CD4-positive, alpha-beta T cell (primary cell): ENCODE measurements at regions not wholly inside any gene's neighbourhood (a gene's known extent, or its start where the extent isn't known, plus 50 kb on each side); places are given as distances from the start of the nearest gene placed in this dataset.

Experiments used
- ATAC-seq: fragments of 200-7000 bp; cut with Tn5 transposase; one replicate; pipeline ENCODE4 v1.10.0; 2022; ENCODE audit warnings: mild to moderate bottlenecking; ENCODE audit not compliant: poor library complexity
- CTCF ChIA-PET: fragments of 350-600 bp; sonication (Branson Sonifier 250); formaldehyde crosslinking; loops from one replicate; lab custom pipeline; 2021; ENCODE audit warnings: antibody characterized with exemption, inconsistent platforms; lab: Charles Lee
- POLR2A ChIA-PET: fragments of 350-600 bp; sonication (Branson Sonifier 250); formaldehyde crosslinking; loops from one replicate; lab custom pipeline; 2021; ENCODE audit warnings: antibody characterized with exemption, inconsistent platforms; lab: Charles Lee
- DNase-seq, 14 experiments: peaks; one replicate each; pipeline ENCODE4 v3.0.0-alpha.2; 2013 to 2020; ENCODE audit warnings: mixed read lengths in 2 of 14
- H3K27ac ChIP-seq, 2 donors: one replicate each; pipeline versions ENCODE4 v1.5.1 to v1.7.0; 2013; ENCODE audit warnings: low read length in 2 of 2, low read depth in 1 of 2, mild to moderate bottlenecking in 1 of 2
- H3K27me3 ChIP-seq, 2 experiments: 1 replicate in 1 of 2; 2 replicates in 1 of 2; pipeline versions ENCODE4 v1.6.1 to v1.7.0; 2013; ENCODE audit warnings: low read length in 2 of 2, control low read depth in 1 of 2, mild to moderate bottlenecking in 1 of 2, moderate library complexity in 1 of 2; ENCODE audit not compliant: insufficient read depth in 2 of 2, control insufficient read depth in 1 of 2
- H3K36me3 ChIP-seq: one replicate; pipeline ENCODE4 v1.6.1; 2013; ENCODE audit warnings: low read length, control low read depth; ENCODE audit not compliant: insufficient read depth
- H3K4me1 ChIP-seq: one replicate; pipeline ENCODE4 v1.6.1; 2013; ENCODE audit warnings: low read length, control low read depth; ENCODE audit not compliant: insufficient read depth
- H3K4me3 ChIP-seq: one replicate; pipeline ENCODE4 v1.5.1; 2013; ENCODE audit warnings: mild to moderate bottlenecking, low read length, moderate library complexity
- H3K9me3 ChIP-seq, 2 experiments: 1 replicate in 1 of 2; 2 replicates in 1 of 2; pipeline versions ENCODE4 v1.6.1 to v1.7.0; 2013; ENCODE audit warnings: low read length in 2 of 2, mild to moderate bottlenecking in 2 of 2, control low read depth in 1 of 2, moderate library complexity in 1 of 2; ENCODE audit not compliant: control insufficient read depth in 1 of 2, insufficient read depth in 1 of 2
- H3K27ac Mint-ChIP-seq: one replicate; pipeline ENCODE4 v1.8.0; 2020; ENCODE audit warnings: mixed read lengths
- H3K27me3 Mint-ChIP-seq: one replicate; pipeline ENCODE4 v1.8.0; 2021; ENCODE audit warnings: mixed read lengths
- H3K36me3 Mint-ChIP-seq: one replicate; pipeline ENCODE4 v1.8.0; 2021; ENCODE audit warnings: low read depth, mixed read lengths
- H3K4me1 Mint-ChIP-seq: one replicate; pipeline ENCODE4 v1.8.0; 2021; ENCODE audit warnings: low read depth, mixed read lengths
- H3K4me3 Mint-ChIP-seq: one replicate; pipeline ENCODE4 v1.8.0; 2020; ENCODE audit warnings: mild to moderate bottlenecking, mixed read lengths
- H3K9me3 Mint-ChIP-seq: one replicate; pipeline ENCODE4 v1.8.0; 2020; ENCODE audit warnings: mixed read lengths
- intact Hi-C, 2 experiments: fragments of 100-400 bp; cut with DNase I in 1 of 2; cut with micrococcal nuclease in 1 of 2; formaldehyde crosslinking; loops; one replicate each; pipeline versions ENCODE4 v1.15.1 to v1.9.0; 2023 to 2025; cut with DNase I, micrococcal nuclease
- TF ChIP-seq, protein P1 (sequence below): fragments of 200-600 bp; IDR thresholded peaks from one replicate; pipeline ENCODE4 v1.8.0; 2022; ENCODE audit warnings: antibody characterized with exemption, mild to moderate bottlenecking

- H3K27ac ChIP-seq, result no peak overlapping the region
- Mint-ChIP-seq H3K27me3 (no peaks in the 10 kb centered on the region), H3K4me3 (no peak overlapping the region), H3K4me1 (no peaks in the 10 kb centered on the region), H3K27ac (no peak overlapping the region), H3K9me3 (peaks cover 25% of the 10 kb centered on the region), H3K36me3 (no peaks in the 10 kb centered on the region)
- ATAC-seq, result no peak
- CTCF ChIA-PET, result no interaction called here
- POLR2A ChIA-PET, result no interaction called here
- no peak overlapping the region for H3K4me3 ChIP-seq
- intact Hi-C loops, result no loop called here
- H3K9me3 ChIP-seq, result peaks cover 8 to 16% of the 10 kb centered on the region in 2 experiments
- no peaks in the 10 kb centered on the region for H3K4me1 ChIP-seq
- TF ChIP-seq, protein P1, sequence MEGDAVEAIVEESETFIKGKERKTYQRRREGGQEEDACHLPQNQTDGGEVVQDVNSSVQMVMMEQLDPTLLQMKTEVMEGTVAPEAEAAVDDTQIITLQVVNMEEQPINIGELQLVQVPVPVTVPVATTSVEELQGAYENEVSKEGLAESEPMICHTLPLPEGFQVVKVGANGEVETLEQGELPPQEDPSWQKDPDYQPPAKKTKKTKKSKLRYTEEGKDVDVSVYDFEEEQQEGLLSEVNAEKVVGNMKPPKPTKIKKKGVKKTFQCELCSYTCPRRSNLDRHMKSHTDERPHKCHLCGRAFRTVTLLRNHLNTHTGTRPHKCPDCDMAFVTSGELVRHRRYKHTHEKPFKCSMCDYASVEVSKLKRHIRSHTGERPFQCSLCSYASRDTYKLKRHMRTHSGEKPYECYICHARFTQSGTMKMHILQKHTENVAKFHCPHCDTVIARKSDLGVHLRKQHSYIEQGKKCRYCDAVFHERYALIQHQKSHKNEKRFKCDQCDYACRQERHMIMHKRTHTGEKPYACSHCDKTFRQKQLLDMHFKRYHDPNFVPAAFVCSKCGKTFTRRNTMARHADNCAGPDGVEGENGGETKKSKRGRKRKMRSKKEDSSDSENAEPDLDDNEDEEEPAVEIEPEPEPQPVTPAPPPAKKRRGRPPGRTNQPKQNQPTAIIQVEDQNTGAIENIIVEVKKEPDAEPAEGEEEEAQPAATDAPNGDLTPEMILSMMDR, result no peak
- DNase-seq, result no peak
- no peaks in the 10 kb centered on the region for H3K27me3 ChIP-seq
- H3K36me3 ChIP-seq, result no peaks in the 10 kb centered on the region
These were observed 529.3 kb upstream of the LRRTM4 start for GRCh38 chr2:78051480-78051879.

DNA sequence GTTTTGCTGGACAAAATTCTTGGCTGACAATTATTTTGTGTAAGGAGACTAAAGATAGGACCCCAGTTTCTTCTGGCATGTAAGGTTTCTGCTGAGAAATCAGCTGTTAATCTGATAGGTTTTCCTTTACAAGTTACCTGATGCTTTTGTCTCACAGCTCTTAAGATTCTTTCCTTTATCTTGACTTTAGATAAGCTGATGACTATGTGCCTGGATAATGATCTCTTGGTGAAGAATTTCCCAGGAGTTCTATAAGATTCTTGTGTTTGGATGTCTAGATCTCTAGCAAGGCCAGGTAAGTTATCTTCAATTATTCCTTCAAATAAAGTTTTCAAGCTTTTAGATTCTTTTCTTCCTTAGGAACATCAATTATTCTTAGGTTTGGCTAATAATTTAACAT, 534.8 kb upstream of the LRRTM4 start:
- intact Hi-C loops, result no loop called here
- H3K27ac Mint-ChIP-seq, result no peak overlapping the region
- H3K27me3 ChIP-seq, result no peaks in the 10 kb centered on the region
- ChIA-PET POLR2A (no interaction called here), CTCF (no interaction called here)
- no peak overlapping the region for H3K4me3 Mint-ChIP-seq
- H3K27ac ChIP-seq, result no peak overlapping the region
- H3K36me3 ChIP-seq, result no peaks in the 10 kb centered on the region
- no peak for DNase-seq
- ATAC-seq, result no peak
- no peak overlapping the region for H3K4me3 ChIP-seq
- H3K27me3 Mint-ChIP-seq, result no peaks in the 10 kb centered on the region
- H3K9me3 Mint-ChIP-seq, result peaks cover 9% of the 10 kb centered on the region
- no peaks in the 10 kb centered on the region for H3K36me3 Mint-ChIP-seq
- H3K4me1 ChIP-seq, result no peaks in the 10 kb centered on the region
- TF ChIP-seq, protein P1, result no peak
- peaks cover 9 to 26% of the 10 kb centered on the region in 2 experiments for H3K9me3 ChIP-seq
- H3K4me1 Mint-ChIP-seq, result no peaks in the 10 kb centered on the region

DNA sequence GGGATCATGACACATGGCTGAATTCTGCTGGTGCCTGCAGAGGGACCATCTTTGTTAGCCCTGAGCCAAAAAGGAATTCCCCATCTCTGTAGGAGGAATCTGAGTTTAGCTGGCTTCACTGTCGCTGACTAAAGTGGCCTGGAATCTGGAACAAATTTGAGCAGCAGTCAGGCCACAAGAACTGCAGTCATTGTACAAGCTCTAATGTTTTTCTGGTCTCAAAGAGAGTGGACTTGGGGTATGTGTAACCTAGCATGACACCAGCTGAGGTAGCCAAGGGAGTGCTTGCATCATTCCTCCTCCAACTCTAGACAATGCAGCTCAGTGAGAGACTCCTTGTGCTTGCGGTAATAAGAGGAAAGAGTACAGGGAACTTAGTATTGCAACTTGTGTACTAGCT, 539.1 kb upstream of the LRRTM4 start:
- peaks cover 13% of the 10 kb centered on the region for H3K9me3 Mint-ChIP-seq
- DNase-seq, result no peak
- CTCF ChIA-PET, result no interaction called here
- H3K36me3 Mint-ChIP-seq, result no peaks in the 10 kb centered on the region
- H3K4me3 Mint-ChIP-seq, result no peak overlapping the region
- TF ChIP-seq, protein P1, result no peak
- POLR2A ChIA-PET, result no interaction called here
- no peak overlapping the region for H3K27ac Mint-ChIP-seq
- H3K27me3 Mint-ChIP-seq, result no peaks in the 10 kb centered on the region
- Histone ChIP-seq H3K27me3 (no peaks in the 10 kb centered on the region), H3K4me3 (no peak overlapping the region), H3K4me1 (no peaks in the 10 kb centered on the region), H3K9me3 (peaks cover 8 to 12% of the 10 kb centered on the region in 2 experiments), H3K36me3 (no peaks in the 10 kb centered on the region), H3K27ac (no peak overlapping the region)
- intact Hi-C loops, result no loop called here
- ATAC-seq, result no peak
- H3K4me1 Mint-ChIP-seq, result no peaks in the 10 kb centered on the region
